Activated CD8-positive, alpha-beta memory T cell treated with anti-CD3 and anti-CD28 coated beads, Interleukin-2, amount 50 U/mL, for 4 hours (primary cell): ENCODE measurements at regions not wholly inside any gene's neighbourhood (a gene's known extent, or its start where the extent isn't known, plus 50 kb on each side); places are given as distances from the start of the nearest gene placed in this dataset.
"Not testable (repeated sequence)": the region's sequence is repeated elsewhere in the genome, so short reads cannot be mapped to it uniquely, and the experiment has no call there.

Experiments used
- DNase-seq: peaks from one replicate; pipeline ENCODE4 v3.0.0-alpha.2; 2020

- no peak for DNase-seq
Measured at GRCh38 chr3:150327678-150328653, 80.1 kb upstream of the TSC22D2 start.

DNA sequence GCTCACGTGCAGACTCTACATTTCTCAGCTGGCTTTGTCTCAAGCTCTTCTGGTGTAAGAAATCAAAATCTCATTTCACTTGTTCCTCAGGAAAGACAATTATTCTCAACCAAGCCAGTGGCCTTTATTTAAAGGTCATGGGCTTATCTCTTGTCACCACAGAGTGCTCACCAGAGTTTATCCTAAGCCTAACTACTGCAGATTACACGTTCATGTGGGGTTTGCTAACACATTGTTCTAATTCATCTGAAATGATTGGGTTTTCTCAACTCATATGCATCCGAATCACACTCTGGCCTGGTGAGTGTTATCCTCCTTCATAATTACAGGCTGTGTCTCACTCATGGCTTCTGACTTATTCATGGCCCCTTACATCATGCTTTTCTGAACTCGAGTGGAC is 83.3 kb upstream of the TSC22D2 start:
- DNase-seq, result no peak

DNA sequence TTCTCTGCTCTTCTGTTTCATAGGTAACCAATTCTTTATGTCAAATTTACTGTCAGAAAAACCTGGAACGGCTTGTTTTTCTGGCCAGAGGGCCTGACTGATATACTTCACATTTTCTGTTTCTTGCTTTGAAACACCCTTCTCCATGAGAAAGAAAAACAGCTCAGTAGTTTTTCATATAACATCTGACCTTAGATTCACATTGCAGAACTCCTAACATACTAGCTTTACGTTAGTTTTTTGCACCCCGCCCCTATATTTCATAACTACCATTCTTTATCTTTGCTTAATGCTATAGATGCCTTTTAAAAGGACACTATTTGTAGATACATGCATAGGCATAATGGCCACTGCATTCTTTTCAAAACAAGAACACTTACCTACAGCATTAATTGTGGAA is 83.9 kb upstream of the TSC22D2 start:
- DNase-seq, result no peak

- DNase-seq, result no peak
Measured at GRCh38 chr3:150323770-150324169, 84.3 kb upstream of the TSC22D2 start.

- DNase-seq, result not testable (repeated sequence)
Measured at GRCh38 chr3:150323091-150323490, 85.0 kb upstream of the TSC22D2 start.

DNA sequence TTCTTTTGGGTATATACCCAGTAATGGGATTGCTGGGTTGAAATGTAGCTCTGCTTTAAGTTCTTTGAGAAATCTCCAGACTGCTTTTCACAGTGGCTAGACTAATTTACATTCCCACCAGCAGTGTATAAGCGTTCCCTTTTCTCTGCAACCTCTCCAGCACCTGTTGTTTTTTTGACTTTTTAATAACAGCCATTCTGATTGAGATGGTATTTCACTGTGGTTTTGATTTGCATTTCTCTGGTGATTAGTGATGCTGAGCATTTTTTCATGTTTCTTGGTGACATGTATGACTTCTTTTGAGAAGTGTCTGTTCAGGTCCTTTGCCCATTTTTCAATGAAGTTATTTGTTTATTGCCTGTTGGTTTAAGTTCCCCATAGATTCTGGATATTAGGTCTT is 87.1 kb upstream of the TSC22D2 start:
- DNase-seq, result not testable (repeated sequence)

DNA sequence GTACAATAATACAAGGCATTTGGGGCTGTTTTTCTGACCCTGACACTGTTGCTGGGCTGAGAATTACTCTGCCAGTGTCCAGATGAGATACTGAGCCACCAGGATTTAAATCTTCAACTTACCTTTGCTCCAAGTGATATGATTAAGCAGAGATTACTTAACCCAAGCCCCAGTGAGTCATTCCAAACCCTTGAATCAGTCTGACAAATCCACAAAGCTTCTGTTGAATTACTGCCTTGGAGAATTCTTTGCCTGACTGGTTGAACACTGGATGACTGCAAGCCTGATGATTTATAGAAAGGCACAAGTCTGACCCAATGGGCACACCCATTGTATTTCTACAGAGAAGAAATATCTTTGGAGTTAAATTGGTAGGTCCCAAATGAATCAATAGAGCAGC is 88.2 kb upstream of the TSC22D2 start:
- no peak for DNase-seq

- no peak for DNase-seq
Measured at GRCh38 chr3:150317469-150317868, 90.6 kb upstream of the TSC22D2 start.

- DNase-seq, result no peak
Measured at GRCh38 chr3:150315721-150316120, 92.4 kb upstream of the TSC22D2 start.

DNA sequence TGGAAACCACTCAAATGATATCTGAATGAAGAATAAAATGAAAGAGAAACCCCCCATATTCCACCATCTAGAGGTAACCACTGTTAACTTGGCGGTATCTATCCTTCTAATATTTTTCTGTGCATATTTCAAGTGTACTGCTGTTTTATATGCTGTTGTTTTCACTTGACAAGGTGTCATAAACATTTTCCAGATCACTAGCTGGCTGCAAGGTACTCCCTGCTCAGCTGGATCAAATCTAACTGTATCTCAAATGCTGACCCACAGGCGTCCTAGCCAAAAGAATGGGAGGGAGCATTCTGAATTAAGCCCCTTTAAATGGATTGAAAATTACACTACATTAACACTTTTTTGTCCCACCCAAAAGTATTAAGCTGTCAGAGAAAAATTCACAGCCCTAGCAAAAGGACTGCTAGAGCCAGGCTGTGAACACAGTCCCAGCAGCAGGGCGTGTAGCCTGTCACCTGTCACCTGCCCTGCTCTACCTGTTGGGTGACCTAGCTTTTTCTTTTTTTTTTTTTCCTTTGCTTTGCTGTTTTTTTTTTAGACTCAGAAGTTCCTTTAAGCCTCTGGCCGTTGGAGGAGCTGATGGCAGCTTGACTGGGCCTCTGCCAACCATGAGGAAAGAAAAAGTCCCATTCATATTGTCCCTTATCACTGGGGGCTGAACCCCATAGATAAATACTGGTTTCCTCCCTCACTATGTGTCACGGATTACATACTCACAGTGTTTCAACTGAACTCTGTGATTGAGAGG is 93.7 kb upstream of the TSC22D2 start:
- no peak for DNase-seq

DNA sequence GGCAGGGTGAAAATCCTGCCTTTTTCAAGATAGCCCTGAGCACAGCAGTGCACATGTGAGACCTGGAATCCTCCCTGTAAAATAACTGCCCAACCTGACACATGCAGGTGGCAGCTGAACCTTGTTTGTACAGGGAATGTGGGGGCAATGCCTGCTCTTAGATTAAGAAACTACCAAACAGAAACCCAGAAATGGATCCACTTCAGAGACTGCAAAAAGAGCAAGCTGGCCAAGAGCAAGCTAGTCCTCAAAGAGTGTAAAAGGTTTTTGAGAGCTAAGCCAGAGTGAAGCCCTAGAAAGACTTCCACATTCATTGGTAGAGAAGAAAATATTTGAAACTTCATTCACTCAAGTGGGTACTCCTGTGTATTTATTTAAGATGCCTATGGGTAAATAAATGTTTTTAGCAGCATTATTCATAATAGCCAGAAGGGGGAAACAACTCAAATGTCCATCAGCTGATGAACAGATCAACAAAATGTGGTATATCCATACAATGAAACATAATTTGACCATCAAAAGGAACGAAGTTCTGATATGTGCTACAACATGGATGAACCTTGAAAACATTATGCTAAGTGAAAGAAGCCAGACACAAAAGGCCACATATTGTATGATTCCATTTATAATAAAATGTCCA is 96.0 kb upstream of the TSC22D2 start:
- no peak for DNase-seq

- no peak for DNase-seq
Measured at GRCh38 chr3:150311156-150311555, 96.9 kb upstream of the TSC22D2 start.

- no peak for DNase-seq
Measured at GRCh38 chr3:150309557-150309956, 98.5 kb upstream of the TSC22D2 start.

DNA sequence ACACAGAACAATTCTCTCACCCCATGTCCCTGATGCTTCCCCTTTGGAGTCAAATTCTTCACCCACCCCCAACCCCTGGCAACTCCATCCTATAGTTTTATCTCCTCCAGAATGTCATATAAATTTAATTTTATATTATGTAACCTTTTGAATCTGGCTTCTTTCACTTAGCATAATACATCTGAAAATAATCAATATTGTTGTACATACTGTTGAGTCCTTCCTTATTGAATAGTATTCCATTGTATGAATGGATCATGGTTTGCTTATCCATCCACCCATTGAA is 98.9 kb upstream of the TSC22D2 start:
- DNase-seq, result no peak

- DNase-seq, result no peak
Measured at GRCh38 chr3:150308481-150309256, 99.4 kb upstream of the TSC22D2 start.

- no peak for DNase-seq
Measured at GRCh38 chr3:150308037-150308319, 100.1 kb upstream of the TSC22D2 start.

GRCh38 chr3:150307311-150308036 is 100.6 kb upstream of the TSC22D2 start:
- DNase-seq, result no peak

GRCh38 chr3:150306906-150307305 is 101.2 kb upstream of the TSC22D2 start:
- no peak for DNase-seq

GRCh38 chr3:150306083-150306482 is 102.0 kb upstream of the TSC22D2 start:
- no peak for DNase-seq

- no peak for DNase-seq
Measured at GRCh38 chr3:150303768-150304167, 104.3 kb upstream of the TSC22D2 start.

- no peak for DNase-seq
Measured at GRCh38 chr3:150302246-150302645, 105.9 kb upstream of the TSC22D2 start.

- DNase-seq, result no peak
Measured at GRCh38 chr3:150300852-150301517, 107.1 kb upstream of the TSC22D2 start.
